ENCODE measurements at regions not wholly inside any gene's neighbourhood (a gene's known extent, or its start where the extent isn't known, plus 50 kb on each side); places are given as distances from the start of the nearest gene placed in this dataset.

DNA sequence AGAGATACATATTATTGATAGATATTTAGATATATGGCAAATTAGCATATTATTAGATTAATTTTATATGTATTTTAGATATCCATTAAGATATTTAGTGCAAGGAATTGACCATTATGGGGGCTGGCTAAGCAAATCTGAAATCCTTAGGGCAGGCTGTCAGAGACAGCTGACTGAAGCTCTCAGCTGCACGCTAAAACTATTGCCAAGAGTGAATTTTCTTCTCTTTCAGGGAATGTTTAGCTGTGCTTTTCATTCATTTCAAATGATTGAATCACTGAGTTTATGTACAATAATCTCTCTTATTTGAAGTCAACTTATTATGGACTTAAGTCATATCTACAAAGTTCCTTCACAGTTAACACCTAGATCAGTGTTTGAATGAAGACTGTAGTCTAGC lies 566.5 kb downstream of the LRFN5 start (continued):
- TF ChIP-seq ZNF274 (IDR thresholded peaks at IDR 0.05; ENCODE audit: low read length) (no peak), ZNF274 (tag by site-specific recombination; IDR thresholded peaks at IDR 0.05; ENCODE audit: borderline replicate concordance) (no peak), ZNF596 (tag by site-specific recombination; IDR thresholded peaks at IDR 0.05) (no peak), ZBTB10 (tag by site-specific recombination; IDR thresholded peaks at IDR 0.05) (no peak)

DNA sequence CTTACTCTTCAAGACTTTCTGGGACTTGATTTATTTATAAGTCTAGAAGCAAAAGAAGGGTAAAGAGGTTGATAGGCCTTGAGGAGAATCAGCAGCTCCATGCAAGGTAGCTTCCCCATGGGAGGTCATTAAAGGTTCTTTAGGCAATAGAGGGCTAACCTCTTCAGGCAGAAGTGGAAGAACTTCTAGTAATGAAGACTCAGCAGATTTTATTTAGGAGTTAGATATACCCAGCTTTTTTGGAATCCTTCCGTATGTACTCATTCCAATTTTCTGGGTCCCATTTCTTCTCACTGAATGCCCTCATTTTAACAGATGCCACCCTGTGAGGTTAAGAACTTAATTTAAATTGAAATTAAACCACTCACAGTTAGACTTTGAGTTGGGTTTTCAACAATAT lies 565.6 kb downstream of the LRFN5 start:
- Histone ChIP-seq H3K4me1 (ENCODE audit: control insufficient read depth, insufficient read depth, low read length) (no peaks in the 10 kb centered on the region), H3K27ac (ENCODE audit: extremely low read depth, low read depth, low read length) (no peak overlapping the region), H3K4me3 (ENCODE audit: low read depth, low read length) (no peak overlapping the region), H3K36me3 (ENCODE audit: control insufficient read depth in 2 of 2, insufficient read depth in 1 of 2, low read length in 2 of 2) (no peaks in the 10 kb centered on the region), H3K9me3 (ENCODE audit: control insufficient read depth, insufficient read depth, low read depth, low read length) (no peaks in the 10 kb centered on the region)
- TF ChIP-seq SCRT1 (tag by site-specific recombination; IDR thresholded peaks at IDR 0.05; ENCODE audit: borderline replicate concordance) (no peak), ZNF585B (tag by site-specific recombination; IDR thresholded peaks at IDR 0.05) (no peak), ZFP69B (tag by site-specific recombination; IDR thresholded peaks at IDR 0.05) (no peak), ZNF175 (tag by site-specific recombination; IDR thresholded peaks at IDR 0.05) (no peak), KLF8 (tag by site-specific recombination; IDR thresholded peaks at IDR 0.05) (no peak), OVOL3 (tag by site-specific recombination; IDR thresholded peaks at IDR 0.05) (no peak), SALL2 (tag by site-specific recombination; IDR thresholded peaks at IDR 0.05; ENCODE audit: borderline replicate concordance) (no peak)
- ChIA-PET CTCF (no interaction called here), POLR2A (no interaction called here)

GRCh38 chr14:42163136-42163535 lies 556.5 kb downstream of the LRFN5 start:
- Histone ChIP-seq H3K9me3 (ENCODE audit: control insufficient read depth, insufficient read depth, low read depth, low read length) (no peaks in the 10 kb centered on the region), H3K36me3 (ENCODE audit: control insufficient read depth in 2 of 2, insufficient read depth in 1 of 2, low read length in 2 of 2) (no peaks in the 10 kb centered on the region), H3K4me3 (ENCODE audit: low read depth, low read length) (no peak overlapping the region), H3K27ac (ENCODE audit: extremely low read depth, low read depth, low read length) (no peak overlapping the region), H3K4me1 (ENCODE audit: control insufficient read depth, insufficient read depth, low read length) (no peaks in the 10 kb centered on the region)
- ChIA-PET CTCF (no interaction called here), POLR2A (no interaction called here)
- TF ChIP-seq ZNF146 (tag by site-specific recombination; IDR thresholded peaks at IDR 0.05) (no peak), ZXDB (tag by site-specific recombination; IDR thresholded peaks at IDR 0.05) (no peak), ZNF645 (tag by site-specific recombination; IDR thresholded peaks at IDR 0.05) (no peak), ZNF302 (tag by site-specific recombination; IDR thresholded peaks at IDR 0.05; ENCODE audit: low read depth) (no peak), ZFHX2 (tag by site-specific recombination; conservative IDR thresholded peaks at IDR 0.05) (no peak), KLF1 (tag by site-specific recombination; IDR thresholded peaks at IDR 0.05) (no peak), KLF7 (tag by site-specific recombination; IDR thresholded peaks at IDR 0.05; ENCODE audit: borderline replicate concordance) (no peak)

- no peaks in the 10 kb centered on the region for H3K4me1 ChIP-seq (ENCODE audit: control insufficient read depth, insufficient read depth, low read length)
- no peak overlapping the region for H3K27ac ChIP-seq (ENCODE audit: extremely low read depth, low read depth, low read length)
- no peak overlapping the region for H3K4me3 ChIP-seq (ENCODE audit: low read depth, low read length)
- H3K36me3 ChIP-seq (ENCODE audit: control insufficient read depth in 2 of 2, insufficient read depth in 1 of 2, low read length in 2 of 2) = no peaks in the 10 kb centered on the region
- ChIA-PET POLR2A (no interaction called here), CTCF (no interaction called here)
- no peaks in the 10 kb centered on the region for H3K9me3 ChIP-seq (ENCODE audit: control insufficient read depth, insufficient read depth, low read depth, low read length)
- TF ChIP-seq REPIN1 (tag by site-specific recombination; IDR thresholded peaks at IDR 0.05; ENCODE audit: low read depth) (no peak), ZNF239 (tag by site-specific recombination; IDR thresholded peaks at IDR 0.05) (no peak), KLF17 (tag by site-specific recombination; IDR thresholded peaks at IDR 0.05) (no peak), ZNF214 (tag by site-specific recombination; IDR thresholded peaks at IDR 0.05; ENCODE audit: borderline replicate concordance) (no peak), ZBTB10 (tag by site-specific recombination; IDR thresholded peaks at IDR 0.05) (no peak), HOXD13 (CRISPR knock-in tag; IDR thresholded peaks at IDR 0.05; ENCODE audit: borderline replicate concordance) (no peak)
- TF ChIP-seq, protein P1, sequence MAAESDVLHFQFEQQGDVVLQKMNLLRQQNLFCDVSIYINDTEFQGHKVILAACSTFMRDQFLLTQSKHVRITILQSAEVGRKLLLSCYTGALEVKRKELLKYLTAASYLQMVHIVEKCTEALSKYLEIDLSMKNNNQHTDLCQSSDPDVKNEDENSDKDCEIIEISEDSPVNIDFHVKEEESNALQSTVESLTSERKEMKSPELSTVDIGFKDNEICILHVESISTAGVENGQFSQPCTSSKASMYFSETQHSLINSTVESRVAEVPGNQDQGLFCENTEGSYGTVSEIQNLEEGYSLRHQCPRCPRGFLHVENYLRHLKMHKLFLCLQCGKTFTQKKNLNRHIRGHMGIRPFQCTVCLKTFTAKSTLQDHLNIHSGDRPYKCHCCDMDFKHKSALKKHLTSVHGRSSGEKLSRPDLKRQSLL (tag by site-specific recombination; IDR thresholded peaks at IDR 0.05) = no peak
Measured at GRCh38 chr14:42159138-42159537, 552.5 kb downstream of the LRFN5 start.

All from HEK293 (cell line).